ENCODE measurements at regions not wholly inside any gene's neighbourhood (a gene's known extent, or its start where the extent isn't known, plus 50 kb on each side); places are given as distances from the start of the nearest gene placed in this dataset.
"Not testable (repeated sequence)": the region's sequence is repeated elsewhere in the genome, so short reads cannot be mapped to it uniquely, and the experiment has no call there.

GRCh38 chrX:46198858-46199257, 346.4 kb downstream of the ZNF674 start:
- Histone ChIP-seq H3K4me3 (ENCODE audit: low read depth in 1 of 2, low read length in 2 of 2) (no peak overlapping the region), H3K79me2 (ENCODE audit: insufficient read depth, low read length) (no peaks in the 10 kb centered on the region), H2AFZ (ENCODE audit: low read depth, low read length) (no peak overlapping the region), H3K27ac (ENCODE audit: low read length) (no peak overlapping the region), H4K20me1 (ENCODE audit: insufficient read depth, low read length) (no peaks in the 10 kb centered on the region), H3K9me3 (ENCODE audit: insufficient read depth, low read length, severe bottlenecking) (peaks cover 10% of the 10 kb centered on the region), H3K36me3 (ENCODE audit: insufficient read depth, low read length) (no peaks in the 10 kb centered on the region), H3K4me2 (ENCODE audit: insufficient read depth, low read length) (no peak overlapping the region), H3K9ac (ENCODE audit: low read depth, low read length) (no peak overlapping the region), H3K4me1 (ENCODE audit: insufficient read depth, low read length) (peaks cover 30% of the 10 kb centered on the region), H3K27me3 (ENCODE audit: insufficient read depth, low read length, poor library complexity) (no peaks in the 10 kb centered on the region)
- TF ChIP-seq EZH2 (IDR thresholded peaks at IDR 0.05; ENCODE audit: borderline replicate concordance, low read depth, low read length, severe bottlenecking) (no peak), CTCF (IDR thresholded peaks at IDR 0.05; ENCODE audit: borderline replicate concordance, extremely low read depth, low read length, poor library complexity, severe bottlenecking) (no peak)
- ATAC-seq (ENCODE audit: insufficient read depth, low read depth): no peak
- no peak for DNase-seq

- not testable (repeated sequence) for H3K4me3 ChIP-seq (ENCODE audit: low read depth in 1 of 2, low read length in 2 of 2); H2AFZ ChIP-seq (ENCODE audit: low read depth, low read length); H3K27me3 ChIP-seq (ENCODE audit: insufficient read depth, low read length, poor library complexity); H3K9ac ChIP-seq (ENCODE audit: low read depth, low read length); H3K4me2 ChIP-seq (ENCODE audit: insufficient read depth, low read length); ATAC-seq (ENCODE audit: insufficient read depth, low read depth); H3K9me3 ChIP-seq (ENCODE audit: insufficient read depth, low read length, severe bottlenecking); H3K79me2 ChIP-seq (ENCODE audit: insufficient read depth, low read length); H4K20me1 ChIP-seq (ENCODE audit: insufficient read depth, low read length); H3K36me3 ChIP-seq (ENCODE audit: insufficient read depth, low read length); DNase-seq; H3K27ac ChIP-seq (ENCODE audit: low read length)
- peaks cover 29% of the 10 kb centered on the region for H3K4me1 ChIP-seq (ENCODE audit: insufficient read depth, low read length)
Measured at GRCh38 chrX:46186811-46187106, 358.5 kb downstream of the ZNF674 start.

GRCh38 chrX:46185923-46186810, 359.1 kb downstream of the ZNF674 start:
- TF ChIP-seq EZH2 (IDR thresholded peaks at IDR 0.05; ENCODE audit: borderline replicate concordance, low read depth, low read length, severe bottlenecking) (no peak), CTCF (IDR thresholded peaks at IDR 0.05; ENCODE audit: borderline replicate concordance, extremely low read depth, low read length, poor library complexity, severe bottlenecking) (no peak)
- Histone ChIP-seq H3K36me3 (ENCODE audit: insufficient read depth, low read length) (no peaks in the 10 kb centered on the region), H3K4me1 (ENCODE audit: insufficient read depth, low read length) (peaks cover 27% of the 10 kb centered on the region), H2AFZ (ENCODE audit: low read depth, low read length) (no peak overlapping the region), H3K9ac (ENCODE audit: low read depth, low read length) (no peak overlapping the region), H3K27ac (ENCODE audit: low read length) (no peak overlapping the region), H4K20me1 (ENCODE audit: insufficient read depth, low read length) (no peaks in the 10 kb centered on the region), H3K4me2 (ENCODE audit: insufficient read depth, low read length) (no peak overlapping the region), H3K27me3 (ENCODE audit: insufficient read depth, low read length, poor library complexity) (no peaks in the 10 kb centered on the region), H3K79me2 (ENCODE audit: insufficient read depth, low read length) (no peaks in the 10 kb centered on the region), H3K9me3 (ENCODE audit: insufficient read depth, low read length, severe bottlenecking) (no peaks in the 10 kb centered on the region), H3K4me3 (ENCODE audit: low read depth in 1 of 2, low read length in 2 of 2) (no peak overlapping the region)
- DNase-seq (no peak), ATAC-seq (ENCODE audit: insufficient read depth, low read depth) (no peak)

GRCh38 chrX:46184749-46185148, 360.5 kb downstream of the ZNF674 start:
- Histone ChIP-seq H3K9me3 (ENCODE audit: insufficient read depth, low read length, severe bottlenecking) (no peaks in the 10 kb centered on the region), H3K36me3 (ENCODE audit: insufficient read depth, low read length) (no peaks in the 10 kb centered on the region), H3K9ac (ENCODE audit: low read depth, low read length) (no peak overlapping the region), H4K20me1 (ENCODE audit: insufficient read depth, low read length) (no peaks in the 10 kb centered on the region), H2AFZ (ENCODE audit: low read depth, low read length) (no peak overlapping the region), H3K79me2 (ENCODE audit: insufficient read depth, low read length) (no peaks in the 10 kb centered on the region), H3K4me2 (ENCODE audit: insufficient read depth, low read length) (no peak overlapping the region), H3K4me3 (ENCODE audit: low read depth in 1 of 2, low read length in 2 of 2) (no peak overlapping the region), H3K27ac (ENCODE audit: low read length) (no peak overlapping the region), H3K4me1 (ENCODE audit: insufficient read depth, low read length) (peaks cover 27% of the 10 kb centered on the region), H3K27me3 (ENCODE audit: insufficient read depth, low read length, poor library complexity) (no peaks in the 10 kb centered on the region)
- TF ChIP-seq EZH2 (IDR thresholded peaks at IDR 0.05; ENCODE audit: borderline replicate concordance, low read depth, low read length, severe bottlenecking) (no peak), CTCF (IDR thresholded peaks at IDR 0.05; ENCODE audit: borderline replicate concordance, extremely low read depth, low read length, poor library complexity, severe bottlenecking) (no peak)
- DNase-seq (no peak), ATAC-seq (ENCODE audit: insufficient read depth, low read depth) (no peak)
